Neuronal stem cell (in vitro differentiated cells): ENCODE measurements at regions not wholly inside any gene's neighbourhood (a gene's known extent, or its start where the extent isn't known, plus 50 kb on each side); places are given as distances from the start of the nearest gene placed in this dataset.
"Not testable (repeated sequence)": the region's sequence is repeated elsewhere in the genome, so short reads cannot be mapped to it uniquely, and the experiment has no call there.

ENCODE experiments used
- DNase-seq: peaks from one replicate; pipeline ENCODE4 v3.0.0-alpha.2; 2013; ENCODE audit warnings: low spot score
- H2AFZ ChIP-seq: one replicate; pipeline ENCODE4 v1.6.1; 2013; ENCODE audit warnings: mild to moderate bottlenecking, low read length, inconsistent platforms
- H2AK5ac ChIP-seq: 2 replicates; pipeline ENCODE4 v1.6.1; 2013; ENCODE audit warnings: low read depth, mild to moderate bottlenecking, inconsistent platforms, low read length, moderate library complexity, mixed read lengths
- H2BK120ac ChIP-seq: 2 replicates; pipeline ENCODE4 v1.6.1; 2013; ENCODE audit warnings: low read depth, mild to moderate bottlenecking, inconsistent platforms, low read length, moderate library complexity, mixed read lengths
- H2BK12ac ChIP-seq: one replicate; pipeline ENCODE4 v1.6.1; 2013; ENCODE audit warnings: low read length, inconsistent platforms
- H2BK15ac ChIP-seq: 2 replicates; pipeline ENCODE4 v1.6.1; 2013; ENCODE audit warnings: mild to moderate bottlenecking, low read length, inconsistent platforms, mixed read lengths
- H2BK5ac ChIP-seq: one replicate; pipeline ENCODE4 v1.6.1; 2013; ENCODE audit warnings: inconsistent platforms, mild to moderate bottlenecking, low read length, moderate library complexity
- H3K14ac ChIP-seq: one replicate; pipeline ENCODE4 v1.6.1; 2013; ENCODE audit warnings: low read length, inconsistent platforms
- H3K18ac ChIP-seq: 2 replicates; pipeline ENCODE4 v1.6.1; 2013; ENCODE audit warnings: low read length, inconsistent platforms
- H3K23ac ChIP-seq: 2 replicates; pipeline ENCODE4 v1.6.1; 2013; ENCODE audit warnings: low read depth, mild to moderate bottlenecking, mixed read lengths, low read length, inconsistent platforms; ENCODE audit not compliant: poor library complexity
- H3K27ac ChIP-seq: replicated peaks from 3 replicates; pipeline ENCODE4 v1.5.1; 2013; ENCODE audit warnings: low read length, inconsistent platforms
- H3K27me3 ChIP-seq, 3 experiments: 2 replicates each; pipeline ENCODE4 v1.6.1; 2013; ENCODE audit warnings: low read length in 3 of 3, mild to moderate bottlenecking in 2 of 3, inconsistent platforms in 1 of 3, low read depth in 1 of 3, mixed read lengths in 1 of 3, moderate library complexity in 1 of 3; ENCODE audit not compliant: control insufficient read depth in 3 of 3, insufficient read depth in 3 of 3
- H3K36me3 ChIP-seq, 2 donors: replicated peaks in 1 of 2; 2 replicates each; pipeline ENCODE4 v1.6.1; 2013; ENCODE audit warnings: low read length in 2 of 2; ENCODE audit not compliant: control insufficient read depth in 2 of 2, insufficient read depth in 2 of 2
- H3K4ac ChIP-seq: 2 replicates; pipeline ENCODE4 v1.6.1; 2013; ENCODE audit warnings: inconsistent platforms, mild to moderate bottlenecking, low read length, moderate library complexity
- H3K4me1 ChIP-seq, 2 donors: 1 replicate in 1 of 2; 2 replicates in 1 of 2; pipeline ENCODE4 v1.6.1; 2013; ENCODE audit warnings: low read length in 2 of 2, low read depth in 1 of 2; ENCODE audit not compliant: control insufficient read depth in 2 of 2, insufficient read depth in 1 of 2
- H3K4me2 ChIP-seq: one replicate; pipeline ENCODE4 v1.6.1; 2013; ENCODE audit warnings: mild to moderate bottlenecking, low read length, inconsistent platforms; ENCODE audit not compliant: insufficient read depth, poor library complexity, severe bottlenecking
- H3K4me3 ChIP-seq, 2 donors: 2 replicates each; pipeline ENCODE4 v1.5.1; 2013; ENCODE audit warnings: low read length in 2 of 2, mild to moderate bottlenecking in 2 of 2, inconsistent platforms in 1 of 2, moderate library complexity in 1 of 2
- H3K79me1 ChIP-seq: one replicate; pipeline ENCODE4 v1.6.1; 2013; ENCODE audit warnings: low read depth, mild to moderate bottlenecking, inconsistent platforms, low read length, moderate library complexity
- H3K9ac ChIP-seq: one replicate; pipeline ENCODE4 v1.6.1; 2013; ENCODE audit warnings: mild to moderate bottlenecking, low read depth, low read length, inconsistent platforms; ENCODE audit not compliant: poor library complexity
- H3K9me3 ChIP-seq, 2 donors: replicated peaks in 1 of 2; 2 replicates each; pipeline versions ENCODE3 to v1.6.1; 2013; ENCODE audit warnings: low read length in 2 of 2, mild to moderate bottlenecking in 2 of 2, inconsistent platforms in 1 of 2, low read depth in 1 of 2, mixed read lengths in 1 of 2, moderate library complexity in 1 of 2; ENCODE audit not compliant: control insufficient read depth in 2 of 2, insufficient read depth in 1 of 2
- H4K8ac ChIP-seq: one replicate; pipeline ENCODE4 v1.6.1; 2013; ENCODE audit warnings: low read depth, mild to moderate bottlenecking, inconsistent platforms, low read length, moderate library complexity
- H4K91ac ChIP-seq: one replicate; pipeline ENCODE4 v1.6.1; 2013; ENCODE audit warnings: low read length, low read depth, mild to moderate bottlenecking, inconsistent platforms; ENCODE audit not compliant: poor library complexity
- WGBS, 2 donors: extraction: QIAGEN DNeasy Blood & Tissue Kit; methylation state at CpG; one replicate each; pipeline ENCODE4 v1.1.7; 2013; ENCODE audit warnings: missing lambda C conversion rate in 2 of 2, mixed read lengths in 1 of 2; ENCODE audit not compliant: insufficient read length in 2 of 2, insufficient replicate concordance in 1 of 2; ENCODE audit errors: extremely low coverage in 2 of 2; 5-methylcytosine and 5-hydroxymethylcytosine counted together

DNA sequence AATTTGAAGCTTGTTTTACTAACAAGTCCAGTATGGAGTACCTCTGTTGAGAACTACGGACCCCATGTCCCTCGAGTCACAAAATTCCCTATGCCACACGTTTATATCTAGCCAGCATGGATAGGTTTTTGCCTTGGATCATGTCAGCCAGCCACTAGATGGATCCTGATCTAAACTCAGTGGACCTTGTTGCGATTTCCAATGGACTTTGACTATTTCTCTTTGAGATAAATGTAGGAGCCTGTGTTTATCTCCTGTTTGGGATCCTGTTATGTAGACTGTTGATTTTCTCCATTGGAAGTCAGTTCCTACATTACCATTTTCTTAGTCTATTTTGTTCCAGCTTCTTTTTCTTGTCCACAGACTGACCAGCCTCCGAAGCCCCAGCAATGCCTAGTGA, 127.1 kb upstream of the BMAL1 start:
- no peaks in the 10 kb centered on the region for H3K36me3 ChIP-seq
- no CpG with 5 or more reads among the region's 5 CpGs for WGBS, 2 donors
- no peak for DNase-seq
- H3K23ac ChIP-seq = no peak overlapping the region
- H3K4ac ChIP-seq = no peak overlapping the region
- no peak overlapping the region for H2BK5ac ChIP-seq
- no peaks in the 10 kb centered on the region for H3K79me1 ChIP-seq
- no peak overlapping the region for H4K8ac ChIP-seq
- no peak overlapping the region for H2AK5ac ChIP-seq
- H3K27ac ChIP-seq = no peak overlapping the region
- no peak overlapping the region for H3K9ac ChIP-seq
- H3K9me3 ChIP-seq = peaks cover 0 to under 1% of the 10 kb centered on the region in 2 donors
- no peak overlapping the region for H2AFZ ChIP-seq
- no peak overlapping the region for H3K4me2 ChIP-seq
- no peaks in the 10 kb centered on the region for H3K27me3 ChIP-seq
- no peak overlapping the region for H2BK120ac ChIP-seq
- no peak overlapping the region for H3K4me3 ChIP-seq
- H2BK12ac ChIP-seq = no peak overlapping the region
- no peak overlapping the region for H3K18ac ChIP-seq
- no peak overlapping the region for H2BK15ac ChIP-seq
- H3K14ac ChIP-seq = no peak overlapping the region
- H3K4me1 ChIP-seq = peaks cover 0 to 1% of the 10 kb centered on the region in 2 donors
- H4K91ac ChIP-seq = no peak overlapping the region

DNA sequence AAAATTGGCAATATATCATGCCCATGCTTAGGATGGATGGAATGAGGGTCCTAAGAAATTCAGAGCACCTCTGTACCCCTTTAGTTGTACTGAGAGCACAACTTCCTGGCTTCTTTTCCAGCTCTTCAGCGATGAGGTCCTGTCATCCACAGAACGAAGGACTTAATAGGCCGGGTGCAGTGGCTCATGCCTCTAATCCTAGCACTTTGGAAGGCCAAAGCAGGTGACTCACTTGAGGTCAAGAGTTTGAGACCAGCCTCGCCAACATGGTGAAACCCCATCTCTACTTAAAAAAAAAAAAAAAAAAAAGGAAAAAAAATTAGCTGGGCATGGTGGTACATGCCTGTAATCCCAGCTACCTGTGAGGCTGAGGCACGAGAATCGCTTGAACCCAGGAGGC, 125.3 kb upstream of the BMAL1 start:
- WGBS, 2 donors = no CpG with 5 or more reads among the region's 6 CpGs

DNA sequence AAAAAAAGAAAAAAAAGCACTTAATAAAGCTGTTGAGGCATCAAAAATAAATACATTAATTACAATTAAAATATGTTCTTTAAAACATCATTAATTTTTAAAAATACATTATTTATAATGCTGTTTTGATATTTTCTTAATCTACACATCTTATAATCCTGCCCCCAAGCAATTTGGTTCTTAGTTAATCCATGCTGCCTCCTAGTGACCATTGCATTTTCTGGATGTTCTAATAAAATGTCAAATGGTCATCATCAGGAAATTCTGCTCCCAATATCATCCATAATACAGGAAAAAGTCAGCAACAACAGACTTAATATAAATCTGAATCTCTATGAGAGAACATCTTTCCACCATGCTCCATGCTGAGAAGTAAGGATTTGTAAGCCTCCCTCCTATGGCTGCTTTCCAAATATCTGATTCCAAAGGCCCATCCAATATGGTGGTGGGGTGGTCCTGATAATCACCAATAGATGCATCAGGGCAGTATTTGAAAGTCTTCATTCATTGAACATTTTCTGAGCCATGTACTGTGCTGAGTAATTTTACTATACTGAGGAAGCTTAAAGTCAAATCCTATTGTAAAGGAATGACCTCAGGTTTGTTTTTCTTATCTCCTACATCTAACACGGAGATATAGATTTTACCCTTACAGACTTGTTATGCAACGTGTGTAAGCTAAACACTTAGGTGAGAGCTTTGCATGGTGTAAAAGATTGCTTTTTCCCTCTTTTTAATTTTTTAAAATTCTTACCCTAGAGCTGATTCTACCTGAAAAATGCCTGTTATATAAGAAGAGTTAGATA, 124.7 kb upstream of the BMAL1 start:
- Histone ChIP-seq H2BK5ac (no peak overlapping the region), H3K23ac (no peak overlapping the region), H3K36me3 (no peaks in the 10 kb centered on the region), H2BK15ac (no peak overlapping the region), H3K9ac (no peak overlapping the region), H3K18ac (no peak overlapping the region), H3K14ac (no peak overlapping the region), H4K91ac (no peak overlapping the region), H3K4me1 (peaks cover 0 to 1% of the 10 kb centered on the region in 2 donors), H2BK120ac (no peak overlapping the region), H3K27ac (no peak overlapping the region), H4K8ac (no peak overlapping the region), H3K4ac (no peak overlapping the region), H3K79me1 (no peaks in the 10 kb centered on the region), H3K9me3 (peaks cover 0 to 5% of the 10 kb centered on the region in 2 donors), H3K4me3 (no peak overlapping the region), H3K4me2 (no peak overlapping the region), H3K27me3 (no peaks in the 10 kb centered on the region), H2AFZ (no peak overlapping the region), H2BK12ac (no peak overlapping the region), H2AK5ac (no peak overlapping the region)
- whole genome bisulfite sequencing, 2 donors = no CpG with 5 or more reads among the region's 2 CpGs
- no peak for DNase-seq

More for the DNA sequence above, 125.3 kb upstream of the BMAL1 start:
- Histone ChIP-seq H3K36me3 (no peaks in the 10 kb centered on the region), H3K4me1 (peaks cover 0 to 1% of the 10 kb centered on the region in 2 donors), H3K18ac (no peak overlapping the region), H2AFZ (no peak overlapping the region), H3K27me3 (no peaks in the 10 kb centered on the region), H2BK120ac (no peak overlapping the region), H4K8ac (no peak overlapping the region), H3K4ac (no peak overlapping the region), H4K91ac (no peak overlapping the region), H3K9me3 (peaks cover 0 to 5% of the 10 kb centered on the region in 2 donors), H3K79me1 (no peaks in the 10 kb centered on the region), H2AK5ac (no peak overlapping the region), H3K4me3 (no peak overlapping the region), H3K4me2 (no peak overlapping the region), H2BK5ac (no peak overlapping the region), H2BK15ac (no peak overlapping the region), H3K23ac (no peak overlapping the region), H2BK12ac (no peak overlapping the region), H3K27ac (no peak overlapping the region), H3K9ac (no peak overlapping the region), H3K14ac (no peak overlapping the region)
- DNase-seq = no peak

DNA sequence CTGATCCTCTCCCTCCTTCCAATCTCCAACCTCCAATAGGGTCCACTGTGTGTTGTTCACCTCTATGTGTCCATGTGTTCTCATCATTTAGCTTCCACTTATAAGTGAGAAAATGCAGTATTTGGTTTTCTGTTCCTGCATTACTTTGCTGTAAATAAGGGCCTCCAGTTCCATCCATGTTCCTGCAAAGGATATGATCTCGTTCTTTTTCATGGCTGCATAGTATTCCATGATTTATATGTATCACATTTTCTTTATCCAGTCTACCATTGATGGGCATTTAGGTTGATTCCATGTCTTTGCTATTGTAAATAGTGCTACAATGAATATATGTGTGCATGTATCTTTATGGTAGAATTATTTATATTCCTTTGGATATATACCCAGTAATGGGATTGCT, 123.2 kb upstream of the BMAL1 start:
- H4K91ac ChIP-seq, H3K79me1 ChIP-seq, H3K4me2 ChIP-seq, H2AFZ ChIP-seq, H3K4me3 ChIP-seq, H3K14ac ChIP-seq, H2BK5ac ChIP-seq, H3K23ac ChIP-seq, H3K4ac ChIP-seq, H3K27ac ChIP-seq, H2BK12ac ChIP-seq, H2AK5ac ChIP-seq, H3K4me1 ChIP-seq, H3K36me3 ChIP-seq, DNase-seq, H4K8ac ChIP-seq, H3K27me3 ChIP-seq, H2BK120ac ChIP-seq, H3K9ac ChIP-seq, H3K18ac ChIP-seq, H2BK15ac ChIP-seq, H3K9me3 ChIP-seq: not testable (repeated sequence)
- no CpG with 5 or more reads among the region's 1 CpG for WGBS, 2 donors
